ENCODE measurements at regions not wholly inside any gene's neighbourhood (a gene's known extent, or its start where the extent isn't known, plus 50 kb on each side); places are given as distances from the start of the nearest gene placed in this dataset.

DNA sequence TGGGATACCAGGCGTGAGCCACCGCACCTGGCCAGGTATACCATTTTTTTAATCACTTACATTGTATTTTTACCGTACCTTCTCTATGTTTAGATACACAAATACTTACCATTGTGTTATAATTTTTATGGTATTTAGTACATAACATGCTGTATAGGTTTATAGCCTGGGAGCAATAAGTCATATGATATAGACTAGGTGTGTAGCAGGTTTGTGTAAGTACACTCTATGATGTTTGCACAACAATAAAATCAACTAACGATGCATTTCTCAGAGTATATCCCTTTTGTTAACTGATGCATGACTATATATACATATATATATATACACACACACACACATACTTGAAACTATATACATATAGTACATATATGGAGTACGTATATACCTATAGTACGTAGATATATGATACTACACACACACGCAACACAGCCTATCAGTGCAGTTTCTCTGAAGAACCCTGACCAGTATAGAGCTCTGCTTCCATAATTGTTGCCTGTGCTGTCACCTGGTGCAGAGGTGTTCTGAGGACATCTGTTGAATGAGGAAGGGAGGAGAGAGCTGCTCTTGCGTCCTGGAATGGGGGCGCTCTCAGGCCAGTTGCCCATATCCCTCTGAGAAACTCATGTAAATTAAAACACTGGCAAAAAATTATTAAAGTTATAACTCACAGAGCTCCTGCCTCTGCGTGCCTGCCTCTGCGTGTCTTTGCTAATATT lies 315.3 kb downstream of the FGFR2 start:
- DNase-seq, result no peak

DNA sequence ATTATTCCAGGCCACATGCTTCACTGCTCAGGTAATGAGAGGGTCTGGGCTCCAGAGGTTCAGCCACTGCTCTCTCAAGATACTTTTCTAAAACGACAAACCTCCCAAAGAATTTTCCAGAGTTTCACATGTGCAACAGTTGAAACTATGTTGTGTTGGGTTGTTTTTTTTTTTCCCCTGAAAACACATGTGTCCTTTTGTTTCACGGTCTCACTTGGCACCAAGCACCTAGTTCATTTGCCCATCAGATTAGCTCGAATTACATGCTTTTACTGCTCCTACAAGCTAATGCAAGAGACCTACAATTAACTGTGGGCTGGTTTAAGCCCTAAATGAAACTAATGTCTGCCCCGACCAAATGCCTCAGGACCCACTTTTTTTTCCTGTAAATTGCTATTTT lies 313.3 kb downstream of the FGFR2 start:
- peak; percentile 10 for DNase-seq

DNA sequence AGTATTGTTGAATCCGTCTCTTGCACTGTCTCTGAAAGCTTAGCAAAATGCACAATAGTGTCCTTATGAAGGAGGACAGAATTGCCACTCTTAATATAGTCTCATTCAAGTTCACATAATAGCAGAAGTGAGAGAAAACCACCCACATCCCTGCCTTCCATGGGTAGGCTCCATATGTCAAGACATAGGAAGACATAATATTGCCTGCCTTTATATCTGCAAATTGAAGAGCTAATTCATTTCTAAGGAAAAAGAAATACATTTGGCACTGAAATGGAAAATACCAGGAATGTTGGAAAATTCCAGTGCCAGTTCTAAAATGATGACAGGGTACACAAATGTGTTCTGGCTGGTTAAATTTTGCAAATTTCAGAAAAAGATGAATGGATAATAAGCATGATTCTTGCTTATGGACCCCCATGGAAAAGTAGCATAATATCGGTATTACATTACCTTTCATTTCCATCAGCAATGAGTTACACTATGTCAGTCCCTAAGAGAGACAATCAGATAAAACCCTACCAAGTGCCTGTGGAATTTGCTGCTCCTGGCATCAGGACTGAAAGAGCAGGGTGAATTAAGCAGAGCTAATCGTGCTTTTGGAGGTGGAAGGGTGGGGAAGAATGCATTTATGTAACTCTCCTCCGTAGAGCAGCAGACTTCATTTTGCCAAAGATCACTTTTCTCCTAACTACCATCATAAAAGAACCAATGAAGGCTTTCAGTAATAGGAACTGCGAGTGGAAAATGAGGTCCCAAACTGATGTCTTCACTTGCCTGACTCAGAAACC lies 312.6 kb downstream of the FGFR2 start:
- DNase-seq, result no peak

- no peak for DNase-seq
These were observed 310.2 kb downstream of the FGFR2 start for GRCh38 chr10:121288011-121288410.

DNA sequence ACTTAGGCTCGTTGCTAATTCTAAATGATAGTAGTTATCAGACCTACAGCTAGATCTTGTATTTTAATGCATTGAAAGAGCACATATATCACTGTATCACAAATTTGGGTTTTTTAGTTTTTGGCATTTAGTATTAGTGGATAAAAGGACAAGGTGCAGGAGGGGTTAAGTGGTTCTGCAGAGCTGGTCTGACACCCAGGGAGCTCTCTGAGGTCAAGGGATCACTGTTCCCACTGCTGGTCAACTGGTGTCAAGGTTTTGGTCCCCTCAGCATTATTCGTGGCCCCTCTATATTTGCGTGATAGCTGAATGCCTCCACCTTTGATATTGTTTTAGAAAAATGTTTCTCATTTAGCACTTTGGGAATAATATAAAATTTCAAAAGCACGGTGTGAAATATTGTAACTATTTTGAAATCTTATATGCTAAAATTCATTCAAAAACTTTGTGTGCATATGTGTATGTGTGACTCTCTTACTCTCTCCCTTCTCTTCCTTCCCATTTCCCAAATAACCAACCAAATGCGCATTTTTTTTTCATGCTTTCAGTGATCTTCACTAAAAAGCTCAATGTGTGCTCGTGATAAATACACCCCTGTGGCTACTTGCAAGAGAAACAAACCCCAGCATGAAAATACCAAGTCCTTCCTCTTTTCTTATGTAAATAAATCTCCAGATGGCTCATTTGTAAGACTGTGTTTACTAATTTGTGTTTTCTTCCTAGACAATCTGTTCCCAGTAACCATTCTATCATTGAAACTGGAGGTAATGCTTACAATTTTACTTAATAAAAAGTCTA lies 309.2 kb downstream of the FGFR2 start:
- DNase-seq, result no peak

GRCh38 chr10:121289800-121290199 lies 308.4 kb downstream of the FGFR2 start:
- DNase-seq, result no peak

- DNase-seq, result no peak
These were observed 307.6 kb downstream of the FGFR2 start for GRCh38 chr10:121290674-121291073.

DNA sequence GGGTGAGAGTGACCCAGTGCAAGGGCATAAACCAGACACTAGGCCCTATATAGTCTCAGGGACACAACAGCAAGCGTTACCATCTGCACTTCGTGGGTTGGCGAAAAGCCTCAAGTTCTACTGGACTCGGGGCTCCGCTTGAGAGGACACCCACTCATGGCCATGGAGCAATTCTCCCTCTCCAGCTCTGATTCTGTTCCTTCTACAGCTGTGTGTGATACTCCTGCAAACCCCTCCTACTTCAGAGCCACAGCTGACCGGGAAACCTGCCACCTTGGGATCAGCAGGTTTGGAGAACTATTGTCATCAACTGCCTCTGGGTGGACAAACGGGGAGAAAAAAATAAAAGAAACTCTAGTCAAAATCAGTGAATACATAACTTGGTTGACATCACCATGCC lies 306.9 kb downstream of the FGFR2 start:
- no peak for DNase-seq

GRCh38 chr10:121291823-121292222 lies 306.4 kb downstream of the FGFR2 start:
- DNase-seq, result no peak

DNA sequence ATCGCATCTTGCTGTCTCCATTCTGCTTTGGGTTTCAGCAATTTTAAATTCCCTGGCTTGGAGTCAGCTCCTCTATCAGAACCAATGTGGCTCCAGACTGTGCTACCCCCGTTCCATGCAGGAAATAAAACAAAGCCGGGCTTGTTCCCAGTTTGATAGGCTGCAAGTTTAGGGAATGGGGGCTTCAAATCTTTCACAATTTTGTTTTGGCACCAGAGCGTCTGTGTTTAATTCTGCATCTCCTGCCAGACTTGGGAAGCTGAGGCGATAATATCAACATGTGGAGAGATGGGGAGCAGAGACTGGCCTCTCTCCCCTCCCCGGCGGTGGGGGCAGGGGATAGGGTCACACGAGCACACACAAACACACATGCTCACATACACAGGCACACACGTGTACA lies 305.9 kb downstream of the FGFR2 start:
- DNase-seq, result no peak

DNA sequence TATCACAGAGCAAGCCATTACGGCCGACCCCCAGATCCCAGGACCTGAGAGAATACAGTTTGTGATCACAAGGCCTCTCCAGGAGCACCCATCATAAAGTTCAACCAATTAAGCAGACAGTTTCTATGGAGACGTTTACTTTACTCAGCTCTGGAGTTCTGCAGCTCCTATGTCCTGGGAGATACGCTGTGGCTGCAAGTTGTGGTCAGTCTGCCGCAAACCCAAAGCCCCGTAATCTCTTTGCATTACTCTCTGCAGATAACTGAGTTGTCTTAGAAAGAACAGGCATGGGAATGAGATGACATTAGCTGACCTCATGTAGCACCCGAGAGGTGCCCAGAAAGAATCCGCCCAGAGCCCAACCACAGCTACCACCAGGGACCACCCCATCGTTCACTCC lies 305.1 kb downstream of the FGFR2 start:
- DNase-seq, result no peak

GRCh38 chr10:121294630-121295029 lies 303.6 kb downstream of the FGFR2 start:
- DNase-seq, result no peak

- no peak for DNase-seq
These were observed 301.9 kb downstream of the FGFR2 start for GRCh38 chr10:121296378-121296777.

- no peak for DNase-seq
These were observed 301.2 kb downstream of the FGFR2 start for GRCh38 chr10:121296881-121297585.

DNA sequence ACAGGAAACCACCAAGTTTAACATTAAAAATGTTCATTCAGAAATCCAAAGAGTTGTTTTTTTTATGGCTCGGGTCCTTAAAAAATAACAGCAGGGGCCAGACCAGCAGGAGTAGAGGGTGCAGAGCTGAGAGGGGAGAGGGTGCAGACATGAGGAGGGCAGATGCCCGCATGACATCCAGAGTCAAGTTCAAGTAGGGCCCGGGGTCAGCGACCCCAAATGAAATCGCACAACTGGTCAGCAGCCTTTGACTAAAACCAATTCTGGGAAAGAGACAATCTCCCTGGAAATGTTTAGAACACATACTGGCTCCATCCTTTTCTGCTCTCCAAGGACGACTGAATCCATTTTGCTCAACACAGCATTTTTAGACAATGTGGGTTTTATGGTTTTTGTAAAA lies 297.5 kb downstream of the FGFR2 start:
- DNase-seq, result no peak

- no peak for DNase-seq
These were observed 295.6 kb downstream of the FGFR2 start for GRCh38 chr10:121302541-121303180.

DNA sequence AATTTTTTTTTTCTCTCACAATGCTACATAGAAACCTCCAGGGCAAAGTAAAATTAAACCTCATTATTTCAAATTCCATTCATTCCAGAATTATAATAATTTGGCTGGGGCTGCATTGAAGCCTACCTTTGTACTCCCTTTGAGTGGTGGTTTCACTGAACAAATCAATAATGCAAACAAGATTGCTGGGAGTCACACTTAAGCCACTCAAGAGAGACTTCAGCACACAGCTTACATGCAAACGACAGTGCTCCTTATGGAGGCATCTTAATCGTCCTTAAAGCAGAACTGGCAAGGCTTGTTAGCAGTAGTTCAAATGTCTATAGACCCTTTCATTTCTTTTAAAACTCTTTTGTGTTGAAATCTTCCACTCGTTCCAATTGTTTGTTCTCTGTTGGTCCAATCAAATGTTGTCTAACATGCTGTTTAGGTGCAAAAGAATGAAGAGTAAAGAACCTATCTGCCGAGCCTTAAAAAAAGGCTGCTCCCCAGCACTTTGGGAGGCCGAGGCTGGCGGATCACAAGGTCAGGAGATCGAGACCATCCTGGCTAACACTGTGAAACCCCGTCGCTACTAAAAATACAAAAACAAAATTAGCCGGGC lies 294.9 kb downstream of the FGFR2 start:
- DNase-seq, result no peak

- DNase-seq, result no peak
These were observed 293.2 kb downstream of the FGFR2 start for GRCh38 chr10:121305066-121305465.

GRCh38 chr10:121306159-121306673 lies 292.0 kb downstream of the FGFR2 start:
- no peak for DNase-seq

- no peak for DNase-seq
These were observed 290.7 kb downstream of the FGFR2 start for GRCh38 chr10:121307411-121307980.

DNA sequence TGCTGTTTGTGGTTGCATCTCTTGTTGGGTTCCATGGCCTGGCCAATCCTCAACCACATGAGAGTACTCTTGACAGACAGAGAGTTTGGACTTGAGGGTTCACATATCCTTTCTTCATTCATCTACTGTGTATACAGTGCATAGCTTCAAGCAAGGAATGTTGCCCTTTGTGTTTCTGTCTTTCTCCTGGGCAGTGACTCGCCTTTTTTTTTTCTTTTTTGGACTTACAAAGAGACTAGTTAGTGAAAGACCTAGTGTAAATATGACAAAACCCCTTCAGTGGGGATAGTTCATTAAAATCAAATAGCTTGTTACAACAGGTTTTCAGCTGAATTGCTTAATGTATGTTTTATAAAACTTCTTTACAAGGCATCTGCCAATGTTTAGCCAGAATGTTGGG lies 290.2 kb downstream of the FGFR2 start:
- no peak for DNase-seq

All from NCI-H2227 treated with DMSO at 0.1 percent for 48 hours (cell line).